Peyer's patch (tissue), 4 donors: ENCODE measurements at regions not wholly inside any gene's neighbourhood (a gene's known extent, or its start where the extent isn't known, plus 50 kb on each side); places are given as distances from the start of the nearest gene placed in this dataset.

Source experiments
- DNase-seq, 3 donors: peaks; one replicate each; pipeline ENCODE4 v3.0.0-alpha.2; 2017 to 2019
- H3K27ac ChIP-seq, 4 donors: fragments of 200-600 bp; sonication (generic); one replicate each; pipeline ENCODE4 v1.5.1; 2016 to 2019
- H3K27me3 ChIP-seq, 2 donors: fragments of 200-600 bp; sonication (generic); one replicate each; pipeline ENCODE4 v1.5.1; 2019
- H3K36me3 ChIP-seq, 3 donors: fragments of 200-600 bp; sonication (generic); one replicate each; pipeline ENCODE4 v1.5.1; 2016 to 2019
- H3K4me1 ChIP-seq, 4 donors: fragments of 200-600 bp; sonication (generic); one replicate each; pipeline ENCODE4 v1.5.1; 2016 to 2019
- H3K4me3 ChIP-seq, 4 donors: fragments of 200-600 bp; sonication (generic); 1 replicate in 3 of 4; 2 replicates in 1 of 4; pipeline ENCODE4 v1.5.1; 2016 to 2019; ENCODE audit warnings: mild to moderate bottlenecking in 1 of 4
- H3K9me3 ChIP-seq, 4 donors: fragments of 200-600 bp; sonication (generic); one replicate each; pipeline ENCODE4 v1.5.1; 2016 to 2019; ENCODE audit warnings: mild to moderate bottlenecking in 1 of 4
- CTCF ChIP-seq, 6 experiments: fragments of 450-650 bp in 4 of 6; fragments of 200-600 bp in 2 of 6; sonication (generic) in 1 of 6; IDR thresholded peaks; one replicate each; pipeline ENCODE4 v1.5.1; 2017 to 2019; ENCODE audit warnings: antibody characterized with exemption in 6 of 6, mild to moderate bottlenecking in 3 of 6, moderate library complexity in 1 of 6
- POLR2A ChIP-seq, 2 donors: fragments of 450-650 bp; IDR thresholded peaks; one replicate each; pipeline ENCODE4 v1.5.1; 2017; ENCODE audit warnings: antibody characterized with exemption in 2 of 2, mild to moderate bottlenecking in 2 of 2, moderate library complexity in 2 of 2

- no peak for DNase-seq
- Histone ChIP-seq H3K36me3 (no peaks in the 10 kb centered on the region), H3K27me3 (no peaks in the 10 kb centered on the region), H3K9me3 (no peaks in the 10 kb centered on the region), H3K27ac (no peak overlapping the region), H3K4me1 (no peaks in the 10 kb centered on the region), H3K4me3 (no peak overlapping the region)
- no peak for TF ChIP-seq CTCF (IDR thresholded peaks at IDR 0.05)
- TF ChIP-seq POLR2A (IDR thresholded peaks at IDR 0.05) = no peak
These were observed 140.0 kb downstream of the GRIN2B start for GRCh38 chr12:13841358-13841757.

- no peaks in the 10 kb centered on the region for H3K36me3 ChIP-seq
- TF ChIP-seq CTCF (IDR thresholded peaks at IDR 0.05) (no peak), POLR2A (IDR thresholded peaks at IDR 0.05) (no peak)
- H3K4me3 ChIP-seq = no peak overlapping the region
- no peaks in the 10 kb centered on the region for H3K4me1 ChIP-seq
- DNase-seq = no peak
- H3K27ac ChIP-seq = no peak overlapping the region
- H3K27me3 ChIP-seq = no peaks in the 10 kb centered on the region
- H3K9me3 ChIP-seq = no peaks in the 10 kb centered on the region
These were observed 141.8 kb downstream of the GRIN2B start for GRCh38 chr12:13839365-13840336.

GRCh38 chr12:13836099-13836498, 145.3 kb downstream of the GRIN2B start:
- H3K4me3 ChIP-seq = no peak overlapping the region
- no peak for DNase-seq
- H3K27me3 ChIP-seq = no peaks in the 10 kb centered on the region
- H3K9me3 ChIP-seq = no peaks in the 10 kb centered on the region
- no peaks in the 10 kb centered on the region for H3K4me1 ChIP-seq
- H3K36me3 ChIP-seq = no peaks in the 10 kb centered on the region
- H3K27ac ChIP-seq = no peak overlapping the region
- TF ChIP-seq POLR2A (IDR thresholded peaks at IDR 0.05) = no peak
- TF ChIP-seq CTCF (IDR thresholded peaks at IDR 0.05) = no peak

GRCh38 chr12:13835652-13836051, 145.8 kb downstream of the GRIN2B start:
- Histone ChIP-seq H3K27me3 (no peaks in the 10 kb centered on the region), H3K9me3 (no peaks in the 10 kb centered on the region), H3K4me1 (no peaks in the 10 kb centered on the region), H3K36me3 (no peaks in the 10 kb centered on the region), H3K4me3 (no peak overlapping the region), H3K27ac (no peak overlapping the region)
- TF ChIP-seq CTCF (IDR thresholded peaks at IDR 0.05) = no peak
- TF ChIP-seq POLR2A (IDR thresholded peaks at IDR 0.05) = no peak
- DNase-seq = no peak

- H3K36me3 ChIP-seq = no peaks in the 10 kb centered on the region
These were observed 147.2 kb downstream of the GRIN2B start for GRCh38 chr12:13834241-13834640.

More at GRCh38 chr12:13834241-13834640, 147.2 kb downstream of the GRIN2B start:
- Histone ChIP-seq H3K9me3 (no peaks in the 10 kb centered on the region), H3K4me3 (no peak overlapping the region), H3K4me1 (no peaks in the 10 kb centered on the region), H3K27me3 (no peaks in the 10 kb centered on the region), H3K27ac (no peak overlapping the region)
- TF ChIP-seq POLR2A (IDR thresholded peaks at IDR 0.05) (no peak), CTCF (IDR thresholded peaks at IDR 0.05) (no peak)
- no peak for DNase-seq
